H1 (cell line): ENCODE measurements at regions not wholly inside any gene's neighbourhood (a gene's known extent, or its start where the extent isn't known, plus 50 kb on each side); places are given as distances from the start of the nearest gene placed in this dataset.

Experiments used
- CTCF ChIA-PET: fragments of 300-600 bp; sonication (Branson Sonifier 250); formaldehyde crosslinking; loops from one replicate; lab custom pipeline; 2021; ENCODE audit not compliant: partially characterized antibody; lab: Charles Lee
- POLR2A ChIA-PET: fragments of 300-600 bp; sonication (Branson Sonifier 250); formaldehyde crosslinking; loops from one replicate; lab custom pipeline; 2021; ENCODE audit warnings: inconsistent platforms; ENCODE audit not compliant: partially characterized antibody; lab: Charles Lee
- DNase-seq, 2 experiments: peaks; one replicate each; pipeline versions ENCODE4 v3.0.0 to v3.0.0-alpha.2; 2010 to 2022; ENCODE audit warnings: low spot score in 2 of 2, low read depth in 1 of 2, mixed read lengths in 1 of 2
- FAIRE-seq: peaks from 2 replicates; lab custom pipeline; 2011; peaks lifted over from hg19 to GRCh38; lab: Jason Lieb, UNC
- H2AFZ ChIP-seq: 2 replicates; pipeline ENCODE4 v1.8.1; 2012; ENCODE audit warnings: low read length, inconsistent platforms
- H2AK5ac ChIP-seq: 2 replicates; pipeline ENCODE4 v1.6.1; 2013; ENCODE audit warnings: low read depth, low read length
- H2BK120ac ChIP-seq: replicated peaks from 2 replicates; pipeline ENCODE3; 2013; ENCODE audit warnings: low read depth, low read length, inconsistent platforms
- H2BK12ac ChIP-seq: 2 replicates; pipeline ENCODE4 v1.6.1; 2013; ENCODE audit warnings: low read depth, low read length
- H2BK15ac ChIP-seq: 2 replicates; pipeline ENCODE4 v1.6.1; 2013; ENCODE audit warnings: low read length
- H2BK20ac ChIP-seq: 2 replicates; pipeline ENCODE4 v1.6.1; 2013; ENCODE audit warnings: low read length
- H2BK5ac ChIP-seq: 2 replicates; pipeline ENCODE4 v1.6.1; 2013; ENCODE audit warnings: low read depth, low read length
- H3K14ac ChIP-seq: 2 replicates; pipeline ENCODE4 v1.6.1; 2013; ENCODE audit warnings: inconsistent platforms; ENCODE audit not compliant: insufficient read length
- H3K18ac ChIP-seq: 2 replicates; pipeline ENCODE4 v1.6.1; 2013; ENCODE audit warnings: low read length; ENCODE audit errors: extremely low read depth
- H3K23ac ChIP-seq: 2 replicates; pipeline ENCODE4 v1.6.1; 2013; ENCODE audit warnings: inconsistent platforms; ENCODE audit not compliant: insufficient read length
- H3K23me2 ChIP-seq: 2 replicates; pipeline ENCODE4 v1.6.1; 2013; ENCODE audit warnings: low read depth, low read length
- H3K27ac ChIP-seq: 2 replicates; pipeline ENCODE4 v1.6.1; 2011; ENCODE audit warnings: low read depth, low read length, inconsistent platforms
- H3K27me3 ChIP-seq, 4 experiments: replicated peaks in 1 of 4; 1 replicate in 1 of 4; 2 replicates in 3 of 4; pipeline versions ENCODE4 v1.6.1 to v1.8.1; 2011 to 2013; ENCODE audit warnings: low read length in 3 of 4, mild to moderate bottlenecking in 3 of 4, inconsistent platforms in 2 of 4, mixed read lengths in 2 of 4, moderate library complexity in 1 of 4; ENCODE audit not compliant: control insufficient read depth in 3 of 4, insufficient read depth in 3 of 4; ENCODE audit errors: extremely low read depth in 1 of 4
- H3K36me3 ChIP-seq, 4 experiments: 2 replicates each; pipeline versions ENCODE4 v1.6.1 to v1.8.1; 2011 to 2013; ENCODE audit warnings: mild to moderate bottlenecking in 4 of 4, low read length in 3 of 4, moderate library complexity in 2 of 4, control low read depth in 1 of 4, inconsistent platforms in 1 of 4; ENCODE audit not compliant: insufficient read depth in 4 of 4, control insufficient read depth in 2 of 4
- H3K4ac ChIP-seq: replicated peaks from 2 replicates; pipeline ENCODE3; 2013; ENCODE audit warnings: low read length, low read depth, mixed read lengths, inconsistent platforms; ENCODE audit not compliant: insufficient read length
- H3K4me1 ChIP-seq, 4 experiments: replicated peaks in 1 of 4; 1 replicate in 1 of 4; 2 replicates in 3 of 4; pipeline versions ENCODE4 v1.6.1 to v1.8.1; 2011 to 2013; ENCODE audit warnings: low read length in 3 of 4, inconsistent platforms in 2 of 4, mixed read lengths in 1 of 4; ENCODE audit not compliant: insufficient read depth in 4 of 4, control insufficient read depth in 3 of 4
- H3K4me2 ChIP-seq, 2 experiments: 2 replicates each; pipeline versions ENCODE4 v1.6.1 to v1.8.1; 2011 to 2013; ENCODE audit warnings: low read depth in 2 of 2, low read length in 2 of 2, control low read depth in 1 of 2, inconsistent platforms in 1 of 2, mild to moderate bottlenecking in 1 of 2; ENCODE audit not compliant: insufficient read depth in 1 of 2
- H3K4me3 ChIP-seq, 4 experiments: fragments of 200-600, 300-600 bp in 1 of 4; sonication (generic), shearing (Covaris generic), sonication (Bioruptor Twin) in 1 of 4; 2 replicates each; pipeline versions ENCODE4 v1.5.1 to v1.8.1; 2011 to 2016; ENCODE audit warnings: low read length in 4 of 4, low read depth in 3 of 4, control low read depth in 2 of 4, inconsistent platforms in 2 of 4, mild to moderate bottlenecking in 2 of 4, mixed read lengths in 1 of 4, moderate library complexity in 1 of 4; ENCODE audit not compliant: insufficient read depth in 2 of 4; ENCODE audit errors: extremely low read depth in 1 of 4
- H3K56ac ChIP-seq: replicated peaks from 2 replicates; pipeline ENCODE3; 2013; ENCODE audit warnings: low read depth, mild to moderate bottlenecking, mixed read lengths, low read length, inconsistent platforms; ENCODE audit not compliant: insufficient read length
- H3K79me1 ChIP-seq: 2 replicates; pipeline ENCODE4 v1.6.1; 2013; ENCODE audit warnings: low read depth, low read length, control low read depth
- H3K79me2 ChIP-seq, 2 experiments: 2 replicates each; pipeline versions ENCODE4 v1.6.1 to v1.8.1; 2012 to 2013; ENCODE audit warnings: low read length in 2 of 2, mild to moderate bottlenecking in 2 of 2, inconsistent platforms in 1 of 2; ENCODE audit not compliant: insufficient read depth in 2 of 2, control insufficient read depth in 1 of 2
- H3K9ac ChIP-seq, 4 experiments: replicated peaks in 1 of 4; 1 replicate in 1 of 4; 2 replicates in 3 of 4; pipeline versions ENCODE4 v1.6.1 to v1.8.1; 2011 to 2013; ENCODE audit warnings: low read depth in 3 of 4, low read length in 3 of 4, control low read depth in 2 of 4, mild to moderate bottlenecking in 2 of 4, moderate library complexity in 2 of 4, inconsistent platforms in 1 of 4; ENCODE audit errors: extremely low read depth in 1 of 4
- H3K9me3 ChIP-seq, 2 experiments: 2 replicates each; pipeline versions ENCODE4 v1.6.1 to v1.8.1; 2012 to 2013; ENCODE audit warnings: mild to moderate bottlenecking in 2 of 2, moderate library complexity in 2 of 2, control low read depth in 1 of 2, inconsistent platforms in 1 of 2, low read depth in 1 of 2, low read length in 1 of 2, mixed read lengths in 1 of 2; ENCODE audit not compliant: insufficient read depth in 2 of 2
- H4K20me1 ChIP-seq, 2 experiments: replicated peaks in 1 of 2; 2 replicates each; pipeline versions ENCODE3 to v1.8.1; 2011 to 2013; ENCODE audit warnings: inconsistent platforms in 2 of 2, low read length in 2 of 2, mild to moderate bottlenecking in 1 of 2; ENCODE audit not compliant: insufficient read depth in 2 of 2, control insufficient read depth in 1 of 2
- H4K5ac ChIP-seq: 2 replicates; pipeline ENCODE4 v1.6.1; 2013; ENCODE audit warnings: low read length, low read depth, mixed read lengths, inconsistent platforms; ENCODE audit not compliant: insufficient read length
- H4K8ac ChIP-seq: 2 replicates; pipeline ENCODE4 v1.8.0; 2013; ENCODE audit warnings: mild to moderate bottlenecking, moderate library complexity, low read length, inconsistent platforms; ENCODE audit not compliant: insufficient read depth; ENCODE audit errors: extremely low read depth
- H4K91ac ChIP-seq: replicated peaks from 2 replicates; pipeline ENCODE3; 2013; ENCODE audit warnings: low read length, mixed read lengths, inconsistent platforms; ENCODE audit not compliant: insufficient read length
- CEBPB ChIP-seq: IDR thresholded peaks from 2 replicates; pipeline ENCODE4 v1.6.1; 2012; ENCODE audit warnings: low read depth, low read length
- SRF ChIP-seq: IDR thresholded peaks from 2 replicates; pipeline ENCODE4 v1.6.1; 2011; ENCODE audit warnings: mild to moderate bottlenecking, low read depth, low read length, moderate library complexity
- WGBS, 2 experiments: shearing (Covaris generic) in 1 of 2; methylation state at CpG; one replicate each; pipeline versions ENCODE4 v1.1.6 to v1.1.7; 2013 to 2015; ENCODE audit warnings: low lambda C conversion rate in 2 of 2, mixed read lengths in 2 of 2, inconsistent platforms in 1 of 2, low coverage in 1 of 2, missing lambda C conversion rate in 1 of 2; ENCODE audit not compliant: insufficient replicate concordance in 2 of 2, insufficient coverage in 1 of 2, insufficient read length in 1 of 2; ENCODE audit errors: extremely low coverage in 1 of 2, missing lambda C conversion rate in 1 of 2; 5-methylcytosine and 5-hydroxymethylcytosine counted together
- TF ChIP-seq, protein P1 (sequence below): IDR thresholded peaks from 2 replicates; pipeline ENCODE4 v1.6.1; 2012; ENCODE audit warnings: inconsistent platforms
- TF ChIP-seq, protein P2 (sequence below): IDR thresholded peaks from 2 replicates; pipeline ENCODE4 v1.6.1; 2011; ENCODE audit warnings: low read depth, mild to moderate bottlenecking, low read length; ENCODE audit not compliant: insufficient read depth

DNA sequence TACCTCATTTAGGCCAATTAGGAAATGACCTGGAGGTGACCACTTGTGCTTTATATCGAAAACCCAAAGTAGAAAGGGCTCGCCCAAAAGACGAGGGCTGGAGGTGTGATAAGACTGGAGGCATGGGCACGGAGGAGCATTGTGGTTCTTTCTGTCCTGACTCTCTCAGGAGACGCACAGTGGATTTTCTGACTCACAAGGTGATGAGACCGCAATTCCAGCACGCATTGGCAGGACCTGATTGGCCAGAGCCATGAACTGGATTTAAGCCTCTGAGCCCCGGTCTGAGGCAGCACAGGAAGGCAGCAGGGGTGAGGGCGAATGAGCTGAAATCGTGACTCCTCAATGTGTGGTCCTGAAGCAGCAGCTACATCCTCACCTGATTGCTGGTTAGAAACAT is 559.1 kb upstream of the SALL1 start:
- Histone ChIP-seq H3K4me1 (peaks cover 0 to 5% (median 0%) of the 10 kb centered on the region in 4 experiments; a peak in 2 of 7 replicates), H3K18ac (no peak overlapping the region), H2BK15ac (no peak overlapping the region), H3K23ac (no peak overlapping the region), H3K9ac (no peak overlapping the region), H3K4ac (no peak overlapping the region), H2BK120ac (no peak overlapping the region), H3K56ac (no peak overlapping the region), H2BK5ac (no peak overlapping the region), H3K27me3 (no peaks in the 10 kb centered on the region), H3K4me3 (no peak overlapping the region), H3K9me3 (no peaks in the 10 kb centered on the region), H3K27ac (no peak overlapping the region), H3K79me2 (no peaks in the 10 kb centered on the region), H2BK12ac (no peak overlapping the region), H4K20me1 (no peaks in the 10 kb centered on the region), H2AFZ (no peak overlapping the region), H4K91ac (no peak overlapping the region), H2BK20ac (no peak overlapping the region), H4K5ac (no peak overlapping the region), H3K14ac (no peak overlapping the region), H3K4me2 (no peak overlapping the region), H3K23me2 (peaks cover 2% of the 10 kb centered on the region; the same call in 1 of the 2 replicates), H2AK5ac (no peak overlapping the region), H3K79me1 (no peaks in the 10 kb centered on the region), H3K36me3 (no peaks in the 10 kb centered on the region), H4K8ac (no peak overlapping the region)
- CTCF ChIA-PET, result interaction anchor here (0.7 to 3.2 kb wide), 3 partner anchors 11 to 286 kb away, joined by 3 to 10 read pairs (median 3); no protein-coding TSS in a partner anchor
- POLR2A ChIA-PET, result no interaction called here
- WGBS, 2 experiments, result 95% methylated on average over 10 of the region's 10 CpGs; no CpG with 5 or more reads in 1 of the 2 experiments
- TF ChIP-seq SRF, result no peak
- TF ChIP-seq, protein P1, sequence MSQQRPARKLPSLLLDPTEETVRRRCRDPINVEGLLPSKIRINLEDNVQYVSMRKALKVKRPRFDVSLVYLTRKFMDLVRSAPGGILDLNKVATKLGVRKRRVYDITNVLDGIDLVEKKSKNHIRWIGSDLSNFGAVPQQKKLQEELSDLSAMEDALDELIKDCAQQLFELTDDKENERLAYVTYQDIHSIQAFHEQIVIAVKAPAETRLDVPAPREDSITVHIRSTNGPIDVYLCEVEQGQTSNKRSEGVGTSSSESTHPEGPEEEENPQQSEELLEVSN, result no peak
- TF ChIP-seq, protein P2, sequence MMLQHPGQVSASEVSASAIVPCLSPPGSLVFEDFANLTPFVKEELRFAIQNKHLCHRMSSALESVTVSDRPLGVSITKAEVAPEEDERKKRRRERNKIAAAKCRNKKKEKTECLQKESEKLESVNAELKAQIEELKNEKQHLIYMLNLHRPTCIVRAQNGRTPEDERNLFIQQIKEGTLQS, result no peak
- no peak for TF ChIP-seq CEBPB
- DNase-seq (no peak), FAIRE-seq (no peak)
